ENCODE measurements at regions not wholly inside any gene's neighbourhood (a gene's known extent, or its start where the extent isn't known, plus 50 kb on each side); places are given as distances from the start of the nearest gene placed in this dataset.

DNA sequence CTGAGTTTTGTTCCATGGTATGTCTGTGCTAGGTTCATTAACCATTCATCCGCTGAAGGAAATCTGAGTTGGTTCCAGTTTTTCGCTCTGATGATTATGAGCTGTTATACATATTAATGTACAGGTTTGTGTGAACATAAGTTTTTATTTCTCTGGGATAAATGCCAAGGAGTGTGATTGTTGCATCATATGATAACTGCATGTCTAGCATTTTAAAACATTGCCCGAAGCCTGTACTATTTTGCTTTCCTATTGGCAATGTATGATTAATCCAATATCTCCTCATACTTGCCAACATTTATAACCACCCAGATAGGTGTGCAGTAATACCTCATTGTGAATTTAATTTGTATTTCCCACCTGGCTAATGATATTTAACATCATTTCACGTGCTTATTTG is 322.7 kb downstream of the ZNF326 start:
- BruUV-seq (replicated peaks) = no TSS peak
- Histone ChIP-seq H3K27me3 (ENCODE audit: insufficient read depth, low read length) (peaks cover 24% of the 10 kb centered on the region), H2AFZ (ENCODE audit: low read depth, low read length, poor library complexity, severe bottlenecking) (no peak overlapping the region), H3K4me2 (ENCODE audit: low read length) (no peak overlapping the region), H3K27ac (ENCODE audit: low read depth, low read length) (no peak overlapping the region), H4K20me1 (ENCODE audit: insufficient read depth) (no peaks in the 10 kb centered on the region), H3K4me3 (replicated peaks in 1 of 2; ENCODE audit: low read depth in 1 of 2, low read length in 2 of 2) (no peak overlapping the region), H3K9me2 (ENCODE audit: insufficient read depth) (no peaks in the 10 kb centered on the region), H3K79me2 (ENCODE audit: insufficient read depth, low read length) (no peaks in the 10 kb centered on the region), H3K36me3 (ENCODE audit: control insufficient read depth in 1 of 2, insufficient read depth in 2 of 2, low read length in 2 of 2) (no peaks in the 10 kb centered on the region), H3K4me1 (ENCODE audit: control insufficient read depth in 1 of 2, insufficient read depth in 2 of 2, low read length in 2 of 2) (no peaks in the 10 kb centered on the region), H3K9me3 (ENCODE audit: control insufficient read depth in 1 of 2, insufficient read depth in 1 of 2, low read depth in 1 of 2, low read length in 2 of 2) (no peaks in the 10 kb centered on the region), H3K9ac (ENCODE audit: low read length) (no peak overlapping the region)
- TF ChIP-seq RAD21 (IDR thresholded peaks at IDR 0.05; ENCODE audit: low read depth) (no peak), CEBPB (IDR thresholded peaks at IDR 0.05; ENCODE audit: low read depth) (no peak), SRF (IDR thresholded peaks at IDR 0.05; ENCODE audit: low read depth) (no peak)
- no peak for ATAC-seq
- POLR2A ChIA-PET = no interaction called here
- RAD21 ChIA-PET (ENCODE audit: low non-redundant PET in 1 of 2, low total read pairs in 2 of 2, uncharacterized antibody in 2 of 2, unreplicated experiment in 2 of 2) = no interaction called here
- intact Hi-C loops (cut with micrococcal nuclease) = no loop called here
- CTCF ChIA-PET = no interaction called here
- DNase-seq (ENCODE audit: low read depth, low spot score) = no peak

DNA sequence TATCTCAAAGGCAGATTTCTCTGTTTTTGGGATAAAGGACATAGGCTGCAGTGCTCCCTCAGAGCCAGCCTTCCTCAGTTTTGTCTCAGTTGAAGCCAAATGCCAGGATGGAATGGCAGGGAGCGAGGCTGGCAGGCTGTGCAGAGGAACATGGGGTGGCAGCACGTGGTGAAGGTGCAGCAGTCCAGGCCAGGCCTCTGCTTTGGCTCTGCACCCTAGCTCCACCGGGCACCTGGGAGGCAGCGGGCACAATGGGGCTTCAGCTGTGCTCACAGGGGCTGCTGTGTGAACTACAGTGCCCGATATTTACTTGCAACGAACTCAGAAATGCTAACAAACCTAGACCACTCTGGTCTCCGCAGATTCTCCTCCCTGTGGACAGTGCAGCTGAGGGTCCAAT is 319.6 kb downstream of the ZNF326 start:
- POLR2A ChIA-PET = no interaction called here
- no peak overlapping the region for H2AFZ ChIP-seq (ENCODE audit: low read depth, low read length, poor library complexity, severe bottlenecking)
- CTCF ChIA-PET = no interaction called here
- H3K27ac ChIP-seq (ENCODE audit: low read depth, low read length) = no peak overlapping the region
- H3K9ac ChIP-seq (ENCODE audit: low read length) = no peak overlapping the region
- H3K27me3 ChIP-seq (ENCODE audit: insufficient read depth, low read length) = 0 out of 2 replicates have a peak, but pooled peaks cover 14% of the 10 kb centered on the region
- intact Hi-C loops (cut with micrococcal nuclease) = no loop called here
- no peaks in the 10 kb centered on the region for H3K79me2 ChIP-seq (ENCODE audit: insufficient read depth, low read length)
- RAD21 ChIA-PET (ENCODE audit: low non-redundant PET in 1 of 2, low total read pairs in 2 of 2, uncharacterized antibody in 2 of 2, unreplicated experiment in 2 of 2) = no interaction called here
- no peaks in the 10 kb centered on the region for H4K20me1 ChIP-seq (ENCODE audit: insufficient read depth)
- H3K9me2 ChIP-seq (ENCODE audit: insufficient read depth) = no peaks in the 10 kb centered on the region
- H3K4me1 ChIP-seq (ENCODE audit: control insufficient read depth in 1 of 2, insufficient read depth in 2 of 2, low read length in 2 of 2) = no peaks in the 10 kb centered on the region
- ATAC-seq (no peak), DNase-seq (ENCODE audit: low read depth, low spot score) (no peak)
- no peaks in the 10 kb centered on the region for H3K9me3 ChIP-seq (ENCODE audit: control insufficient read depth in 1 of 2, insufficient read depth in 1 of 2, low read depth in 1 of 2, low read length in 2 of 2)
- no peak overlapping the region for H3K4me3 ChIP-seq (replicated peaks in 1 of 2; ENCODE audit: low read depth in 1 of 2, low read length in 2 of 2)
- TF ChIP-seq YY1 (IDR thresholded peaks at IDR 0.05; ENCODE audit: extremely low read depth, insufficient replicate concordance, low read depth, low read length) = no peak
- H3K36me3 ChIP-seq (ENCODE audit: control insufficient read depth in 1 of 2, insufficient read depth in 2 of 2, low read length in 2 of 2) = no peaks in the 10 kb centered on the region
- H3K4me2 ChIP-seq (ENCODE audit: low read length) = no peak overlapping the region
- no TSS peak for BruUV-seq (replicated peaks)

DNA sequence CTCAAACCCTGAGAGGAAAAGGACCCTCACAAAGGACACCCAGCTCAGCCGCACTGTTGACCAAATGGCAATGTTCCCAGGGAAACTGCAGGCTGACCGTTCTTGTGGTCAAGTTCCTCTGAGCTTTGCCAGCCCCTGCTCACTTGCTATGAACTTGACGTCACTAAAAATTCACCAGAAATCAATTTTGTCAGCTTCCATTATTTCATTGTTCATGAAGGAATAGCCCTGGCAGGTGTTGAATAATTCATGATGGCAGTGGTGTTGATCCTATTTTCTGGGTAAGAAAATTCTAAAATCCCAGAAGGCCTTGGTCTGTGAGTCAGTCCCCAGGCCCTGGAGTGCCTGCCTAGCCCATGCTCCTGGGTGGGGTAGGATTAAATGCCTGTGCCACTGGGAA is 318.9 kb downstream of the ZNF326 start:
- Histone ChIP-seq H3K4me3 (replicated peaks in 1 of 2; ENCODE audit: low read depth in 1 of 2, low read length in 2 of 2) (no peak overlapping the region), H2AFZ (ENCODE audit: low read depth, low read length, poor library complexity, severe bottlenecking) (no peak overlapping the region), H4K20me1 (ENCODE audit: insufficient read depth) (no peaks in the 10 kb centered on the region), H3K9me3 (ENCODE audit: control insufficient read depth in 1 of 2, insufficient read depth in 1 of 2, low read depth in 1 of 2, low read length in 2 of 2) (no peaks in the 10 kb centered on the region), H3K9me2 (ENCODE audit: insufficient read depth) (no peaks in the 10 kb centered on the region), H3K79me2 (ENCODE audit: insufficient read depth, low read length) (no peaks in the 10 kb centered on the region), H3K9ac (ENCODE audit: low read length) (no peak overlapping the region), H3K4me2 (ENCODE audit: low read length) (no peak overlapping the region), H3K36me3 (ENCODE audit: control insufficient read depth in 1 of 2, insufficient read depth in 2 of 2, low read length in 2 of 2) (no peaks in the 10 kb centered on the region), H3K27me3 (ENCODE audit: insufficient read depth, low read length) (0 out of 2 replicates have a peak, but pooled peaks cover 11% of the 10 kb centered on the region), H3K4me1 (ENCODE audit: control insufficient read depth in 1 of 2, insufficient read depth in 2 of 2, low read length in 2 of 2) (no peaks in the 10 kb centered on the region), H3K27ac (ENCODE audit: low read depth, low read length) (no peak overlapping the region)
- intact Hi-C loops (cut with micrococcal nuclease) = no loop called here
- no peak for TF ChIP-seq RAD21 (IDR thresholded peaks at IDR 0.05; ENCODE audit: low read depth)
- no peak for TF ChIP-seq SIN3A (IDR thresholded peaks at IDR 0.05; ENCODE audit: low read depth)
- TF ChIP-seq JUND (IDR thresholded peaks at IDR 0.05) = no peak
- no peak for TF ChIP-seq YY1 (IDR thresholded peaks at IDR 0.05; ENCODE audit: extremely low read depth, insufficient replicate concordance, low read depth, low read length)
- POLR2A ChIA-PET = no interaction called here
- no peak for DNase-seq (ENCODE audit: low read depth, low spot score)
- ATAC-seq = no peak
- RAD21 ChIA-PET (ENCODE audit: low non-redundant PET in 1 of 2, low total read pairs in 2 of 2, uncharacterized antibody in 2 of 2, unreplicated experiment in 2 of 2) = no interaction called here
- no TSS peak for BruUV-seq (replicated peaks)
- CTCF ChIA-PET = no interaction called here
